ENCODE measurements at regions not wholly inside any gene's neighbourhood (a gene's known extent, or its start where the extent isn't known, plus 50 kb on each side); places are given as distances from the start of the nearest gene placed in this dataset.
A peak's percentile ranks its signal among the peaks of the same experiment; 100 is the strongest.
"Not testable (repeated sequence)": the region's sequence is repeated elsewhere in the genome, so short reads cannot be mapped to it uniquely, and the experiment has no call there.

DNA sequence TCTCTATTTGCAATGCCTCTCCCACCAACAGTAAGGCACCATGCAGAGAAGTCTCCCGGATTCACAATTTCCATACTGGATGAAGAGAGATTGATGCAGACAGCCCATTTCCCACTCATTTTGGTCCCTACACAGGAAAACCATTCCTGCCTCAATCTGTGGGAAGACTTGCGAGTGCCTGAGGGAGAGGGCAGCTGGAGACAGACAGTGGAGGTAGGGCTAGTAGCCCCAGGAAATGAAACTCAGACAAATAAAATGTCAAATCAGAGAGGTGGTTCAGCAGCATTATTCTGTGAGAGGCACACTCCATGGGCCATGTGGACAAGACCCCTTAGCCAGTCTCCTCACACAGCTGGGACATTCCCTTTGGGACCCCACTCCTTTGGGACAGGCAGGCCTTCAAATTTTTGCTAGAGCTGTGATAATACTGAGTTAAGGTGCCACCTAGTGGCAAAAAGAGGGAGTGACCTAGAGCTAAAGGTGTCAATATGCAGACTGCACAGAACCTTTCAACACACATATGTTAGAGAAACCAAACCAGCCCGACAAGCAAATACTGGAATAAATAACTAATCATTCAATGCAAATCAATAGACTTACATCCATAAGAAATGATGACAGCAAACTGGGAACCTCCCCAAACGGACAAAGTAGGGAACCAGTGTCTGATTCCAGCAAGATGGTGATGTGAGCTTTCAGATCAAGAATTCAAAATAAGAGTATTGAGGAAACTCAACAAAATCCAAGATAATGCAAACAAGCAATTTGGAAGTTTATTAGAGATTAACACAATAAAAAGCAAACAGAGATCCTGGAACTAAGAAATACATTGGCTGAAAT, 1865.3 kb upstream of the AGA start:
- DNase-seq (ENCODE audit: low spot score) = peak; percentile 10

DNA sequence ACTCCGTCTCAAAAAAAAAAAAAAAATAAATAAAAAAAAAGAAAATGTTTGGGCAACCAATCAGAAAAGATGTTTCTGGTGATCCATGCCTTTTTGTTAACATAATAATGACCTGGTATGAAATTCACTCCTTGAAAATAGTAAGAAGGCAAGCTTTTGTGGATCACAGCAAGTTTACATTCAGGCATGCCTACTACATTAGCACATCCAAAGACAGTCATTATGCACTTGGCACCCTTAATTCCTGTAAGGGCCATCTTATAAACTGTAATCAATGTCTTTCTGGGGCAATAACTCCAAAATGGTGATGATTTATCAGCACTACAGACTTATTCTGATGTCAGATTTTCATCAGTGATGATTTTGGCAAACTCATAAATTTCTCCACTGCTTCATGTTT, 1871.6 kb upstream of the AGA start:
- no peak for DNase-seq (ENCODE audit: low spot score)

DNA sequence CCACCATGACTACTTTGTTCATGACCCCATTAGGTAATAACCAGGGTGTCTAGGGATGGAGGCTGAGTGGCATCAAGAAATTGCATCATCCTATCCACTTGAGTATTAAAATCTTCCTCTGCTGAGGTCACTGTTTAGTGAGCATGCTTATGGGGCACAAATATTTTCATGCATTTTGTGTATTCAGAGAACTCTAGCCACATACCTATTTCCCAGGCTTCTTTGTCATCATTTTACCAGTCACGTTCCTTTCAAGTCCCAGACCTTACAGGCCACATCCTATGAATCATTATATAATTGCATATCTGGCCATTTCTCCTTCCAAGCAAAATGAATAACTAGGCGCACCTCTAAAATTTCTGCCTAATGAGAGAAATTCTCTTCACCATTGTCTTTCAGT, 1882.9 kb upstream of the AGA start:
- DNase-seq (ENCODE audit: low spot score) = no peak

DNA sequence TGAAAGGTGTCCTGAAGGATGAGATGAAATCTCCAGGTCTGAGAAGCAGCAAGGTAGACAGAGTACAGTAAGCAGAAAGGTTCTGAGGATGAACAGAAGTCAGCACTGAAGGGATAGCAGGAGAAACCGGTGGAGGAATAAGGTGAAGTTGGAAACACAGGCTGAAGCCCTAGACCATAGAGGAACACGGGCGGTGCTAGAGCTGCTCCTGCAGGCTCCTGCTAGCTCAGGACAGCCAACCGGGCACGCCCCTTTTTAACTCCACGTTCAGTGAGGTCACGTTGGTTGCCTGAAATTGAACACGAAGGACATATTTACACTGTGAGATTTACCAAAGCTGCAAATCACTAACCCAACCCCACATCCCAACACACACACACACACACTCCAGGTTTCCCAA, 1886.4 kb upstream of the AGA start:
- DNase-seq (ENCODE audit: low spot score) = no peak

DNA sequence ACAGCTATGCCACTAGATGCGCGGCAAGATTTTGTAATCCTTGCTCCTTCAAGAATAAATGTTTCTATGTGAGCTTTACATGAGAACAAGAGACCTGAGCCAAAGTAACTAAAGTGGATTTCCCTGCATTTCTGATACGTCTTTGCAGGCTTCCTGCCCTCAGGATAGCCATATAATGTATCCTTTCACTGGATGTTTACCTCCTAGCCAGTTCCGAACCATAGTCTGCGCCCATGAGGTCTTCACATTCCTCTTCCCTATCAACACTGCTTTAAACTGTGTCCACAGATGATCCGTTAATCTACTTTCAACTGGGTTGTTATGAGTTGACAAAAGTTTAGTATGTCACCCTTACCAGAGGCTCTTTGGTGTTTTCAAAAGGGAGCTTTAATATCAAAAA, 1889.1 kb upstream of the AGA start:
- DNase-seq (ENCODE audit: low spot score) = no peak

DNA sequence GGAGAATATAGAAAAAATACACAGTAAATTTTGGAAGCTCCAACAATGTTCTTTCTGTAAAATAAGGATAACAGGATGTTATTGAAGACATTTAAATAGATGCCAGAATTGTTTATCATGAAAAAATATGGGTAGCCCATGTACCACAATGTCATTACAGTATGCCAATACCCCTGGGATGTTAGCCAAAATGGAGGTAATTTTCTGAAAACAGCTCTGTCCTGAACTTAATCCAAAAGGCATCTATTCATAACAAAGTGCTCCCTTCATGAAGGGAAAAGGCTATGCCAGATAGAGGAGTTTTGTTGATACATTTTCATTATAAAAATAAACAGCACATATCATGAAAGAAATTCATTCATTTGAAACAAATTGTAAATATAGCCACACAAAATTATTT, 1902.6 kb upstream of the AGA start:
- DNase-seq (ENCODE audit: low spot score) = no peak

DNA sequence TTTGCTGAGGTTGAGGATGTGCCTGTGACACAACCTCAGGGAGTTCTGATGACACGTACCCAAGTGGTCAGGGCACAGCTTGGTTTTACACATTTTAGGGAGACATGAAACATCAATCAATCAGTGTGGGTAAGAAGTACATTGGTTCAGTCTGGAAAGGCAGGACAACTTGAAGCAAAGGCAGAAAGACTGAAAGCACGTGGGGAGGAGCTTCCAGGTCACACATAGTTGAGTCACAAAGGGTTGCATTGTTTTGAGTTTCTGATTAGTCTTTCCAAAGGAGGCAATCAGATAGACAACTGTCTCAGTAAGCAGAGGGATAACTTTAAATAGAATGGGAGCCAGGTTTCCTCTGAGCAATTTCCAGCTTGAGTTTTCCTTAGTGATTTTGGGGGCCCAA, 1910.0 kb upstream of the AGA start:
- no peak for DNase-seq (ENCODE audit: low spot score)

DNA sequence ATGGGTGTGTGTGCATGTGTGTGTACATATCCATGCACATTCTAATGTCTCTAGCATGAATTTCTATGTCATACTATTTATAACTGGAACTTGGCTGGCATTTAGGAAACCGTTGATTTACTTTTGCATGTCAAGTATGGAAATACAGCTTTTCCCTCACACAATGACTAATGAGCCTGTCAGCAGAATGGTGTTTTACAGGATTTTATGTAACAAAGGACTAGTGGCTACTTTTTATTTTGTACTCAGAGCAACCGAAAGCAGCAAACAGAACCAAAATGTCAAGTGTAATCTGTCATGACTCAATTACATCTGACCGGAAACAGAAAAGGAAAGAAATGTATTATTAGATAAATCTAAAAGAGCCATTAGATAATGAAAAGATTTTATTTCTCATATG, 1911.5 kb upstream of the AGA start:
- DNase-seq (ENCODE audit: low spot score) = no peak

DNA sequence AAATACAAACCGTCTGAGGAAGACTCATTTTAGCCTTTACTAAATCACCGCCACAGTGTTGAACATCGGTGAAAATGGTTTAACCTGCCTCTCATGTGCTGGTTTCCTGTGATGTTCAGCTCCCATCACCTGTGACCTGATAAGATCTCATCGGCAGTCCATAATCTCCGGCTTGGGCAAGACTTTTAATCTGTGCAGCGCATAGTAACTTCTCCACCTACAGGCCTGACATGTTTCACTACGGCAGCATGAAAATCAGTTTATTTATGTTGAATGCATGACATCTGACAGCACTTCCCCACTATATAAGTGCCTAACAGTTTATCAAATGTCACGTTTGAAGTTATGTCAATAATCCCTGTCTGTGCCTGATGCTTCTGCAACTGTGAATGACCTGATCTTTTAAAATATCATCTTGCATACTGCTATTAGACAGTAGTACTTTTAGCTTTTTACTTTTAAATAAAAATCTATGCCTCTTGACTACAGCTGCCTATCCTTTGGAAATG, 1919.8 kb upstream of the AGA start:
- DNase-seq (ENCODE audit: low spot score) = no peak

DNA sequence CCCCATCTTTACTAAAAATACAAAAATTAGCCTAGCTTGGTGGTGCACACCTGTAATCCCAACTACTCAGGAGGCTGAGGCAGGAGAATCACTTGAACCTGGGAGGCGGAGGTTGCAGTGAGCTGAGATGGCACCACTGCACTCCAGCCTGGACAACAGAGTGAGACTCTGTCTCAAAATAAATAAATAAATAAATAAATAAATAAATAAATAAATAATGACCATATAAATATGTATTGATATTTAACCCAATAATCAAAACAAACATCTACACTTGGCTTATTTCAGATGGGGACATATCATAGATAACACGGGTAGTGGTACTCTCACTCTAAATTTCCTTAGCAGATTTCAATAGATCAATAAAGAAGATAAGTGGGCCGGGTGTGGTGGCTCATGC, 1923.7 kb upstream of the AGA start:
- DNase-seq (ENCODE audit: low spot score) = not testable (repeated sequence)

DNA sequence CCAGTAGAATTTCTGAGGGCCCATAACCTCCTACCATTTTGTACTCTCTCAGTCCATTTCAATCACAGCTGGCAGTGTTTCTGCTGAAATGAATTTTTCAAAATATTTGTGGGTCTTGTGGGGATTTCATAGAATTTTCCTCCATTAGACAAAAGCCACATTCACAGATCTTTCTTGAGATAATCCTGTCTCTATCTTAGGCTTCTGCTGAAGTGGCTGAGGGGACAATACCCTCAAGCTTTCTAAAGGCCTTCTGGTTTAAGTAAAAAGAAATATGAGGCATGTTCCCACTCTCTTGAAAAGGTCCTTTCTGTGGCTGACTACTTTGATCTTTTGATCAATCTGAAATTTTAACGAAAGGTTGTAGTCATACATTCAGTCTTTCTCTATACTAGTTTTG, 1930.0 kb upstream of the AGA start:
- no peak for DNase-seq (ENCODE audit: low spot score)

DNA sequence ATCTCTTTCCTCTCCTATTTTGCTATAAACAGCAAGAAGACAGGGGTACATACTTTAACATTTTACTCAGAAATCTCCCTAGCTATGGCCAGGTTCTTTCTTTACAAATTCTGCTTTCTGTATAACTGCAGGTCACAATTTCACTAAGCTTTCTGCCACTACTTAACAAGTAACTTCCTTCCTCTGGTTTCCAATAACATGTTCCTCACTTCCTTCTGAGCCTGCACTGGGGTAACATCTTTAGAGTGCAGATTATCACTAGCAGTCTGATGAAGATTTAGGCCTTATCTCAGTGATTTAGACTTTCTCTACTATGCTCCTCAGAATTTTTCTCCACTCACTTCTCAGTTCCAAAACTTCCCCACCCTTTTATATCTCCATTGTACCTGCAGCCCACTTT, 1930.5 kb upstream of the AGA start:
- no peak for DNase-seq (ENCODE audit: low spot score)

DNA sequence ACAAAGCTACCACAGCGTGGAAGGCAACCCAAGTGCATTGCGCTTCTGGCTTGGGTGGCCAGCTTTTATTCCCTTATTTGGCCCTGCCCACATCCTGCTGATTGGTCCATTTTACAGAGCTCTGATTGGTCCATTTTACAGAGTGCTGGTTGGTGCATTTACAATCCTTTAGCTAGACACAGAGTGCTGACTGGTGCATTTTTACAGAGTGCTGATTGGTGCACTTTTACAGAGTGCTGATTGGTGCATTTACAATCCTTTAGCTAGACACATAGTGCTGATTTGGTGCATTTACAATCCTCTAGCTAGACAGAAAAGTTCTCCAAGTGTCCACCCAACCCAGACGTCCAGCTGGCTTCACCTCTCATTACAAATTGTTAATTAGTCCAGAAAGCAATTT, 1936.6 kb upstream of the AGA start:
- not testable (repeated sequence) for DNase-seq (ENCODE audit: low spot score)

DNA sequence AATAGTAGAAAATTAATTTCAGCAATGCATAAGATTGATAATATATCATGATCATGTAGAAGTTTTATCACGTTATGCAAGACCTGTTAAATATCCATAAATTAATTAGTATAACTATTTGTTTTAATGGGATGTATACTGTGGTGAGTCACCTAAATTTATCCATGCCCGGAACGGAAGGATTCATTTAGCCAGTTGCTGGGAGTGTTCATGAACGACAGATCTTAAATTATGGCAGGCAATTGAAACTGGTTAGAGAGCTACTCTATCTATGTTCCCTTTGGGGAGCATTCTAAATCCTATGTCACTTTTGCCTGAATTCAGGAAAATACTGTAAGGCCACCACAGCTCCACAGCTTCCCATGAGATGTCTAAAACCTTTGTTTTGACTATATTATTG, 1950.5 kb upstream of the AGA start:
- DNase-seq (ENCODE audit: low spot score) = no peak

DNA sequence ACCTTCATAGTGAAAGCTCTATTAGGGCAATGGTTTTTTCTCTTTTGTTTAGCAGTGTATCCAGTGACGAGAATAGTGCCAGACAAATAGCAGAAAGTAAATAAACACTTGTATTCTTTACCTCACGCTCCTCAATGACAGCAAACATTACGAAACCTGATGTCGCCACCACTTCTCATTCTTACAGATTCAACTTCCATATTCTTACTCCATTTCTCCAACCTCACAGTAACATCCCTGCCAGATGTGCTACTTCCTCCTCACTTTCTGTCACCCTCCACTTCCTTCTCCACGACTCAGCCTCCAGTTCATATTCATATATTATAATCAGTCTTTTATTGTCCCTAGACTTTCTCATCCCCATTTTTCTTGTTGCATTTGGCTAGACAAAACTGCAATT, 1956.2 kb upstream of the AGA start:
- DNase-seq (ENCODE audit: low spot score) = no peak

DNA sequence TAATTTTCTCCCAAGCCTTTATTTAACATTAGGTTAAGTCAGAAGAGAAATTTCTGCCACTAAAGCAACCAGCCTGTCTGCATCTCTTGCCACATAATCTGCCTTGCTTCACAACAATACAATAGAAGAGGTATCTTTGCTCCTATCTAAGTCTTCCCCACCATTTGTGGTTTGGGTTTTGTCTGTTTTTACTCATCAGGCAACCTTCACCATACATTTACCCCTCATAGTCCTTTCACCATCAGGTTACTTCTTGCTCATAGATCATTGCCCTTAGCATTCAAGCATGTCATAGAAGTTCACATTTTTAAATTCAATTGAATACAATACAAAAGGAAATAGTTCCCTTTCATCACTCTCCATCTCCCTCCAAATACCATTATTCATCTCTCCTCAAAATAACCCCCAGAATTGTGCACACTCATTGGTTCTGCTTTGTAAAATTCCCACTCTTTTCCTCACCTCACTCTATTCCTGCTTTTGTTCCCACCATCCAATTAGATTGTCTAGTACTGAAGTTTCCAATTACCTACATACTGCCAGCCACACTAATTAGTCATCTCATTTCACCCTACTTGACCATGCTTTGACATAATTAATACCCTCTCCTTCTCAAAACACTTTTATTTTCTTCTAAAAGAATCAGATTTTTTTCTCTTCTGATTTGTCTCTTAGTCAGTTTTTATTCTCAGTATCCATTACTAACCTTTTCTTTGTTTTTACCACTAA, 1957.0 kb upstream of the AGA start:
- no peak for DNase-seq (ENCODE audit: low spot score)

DNA sequence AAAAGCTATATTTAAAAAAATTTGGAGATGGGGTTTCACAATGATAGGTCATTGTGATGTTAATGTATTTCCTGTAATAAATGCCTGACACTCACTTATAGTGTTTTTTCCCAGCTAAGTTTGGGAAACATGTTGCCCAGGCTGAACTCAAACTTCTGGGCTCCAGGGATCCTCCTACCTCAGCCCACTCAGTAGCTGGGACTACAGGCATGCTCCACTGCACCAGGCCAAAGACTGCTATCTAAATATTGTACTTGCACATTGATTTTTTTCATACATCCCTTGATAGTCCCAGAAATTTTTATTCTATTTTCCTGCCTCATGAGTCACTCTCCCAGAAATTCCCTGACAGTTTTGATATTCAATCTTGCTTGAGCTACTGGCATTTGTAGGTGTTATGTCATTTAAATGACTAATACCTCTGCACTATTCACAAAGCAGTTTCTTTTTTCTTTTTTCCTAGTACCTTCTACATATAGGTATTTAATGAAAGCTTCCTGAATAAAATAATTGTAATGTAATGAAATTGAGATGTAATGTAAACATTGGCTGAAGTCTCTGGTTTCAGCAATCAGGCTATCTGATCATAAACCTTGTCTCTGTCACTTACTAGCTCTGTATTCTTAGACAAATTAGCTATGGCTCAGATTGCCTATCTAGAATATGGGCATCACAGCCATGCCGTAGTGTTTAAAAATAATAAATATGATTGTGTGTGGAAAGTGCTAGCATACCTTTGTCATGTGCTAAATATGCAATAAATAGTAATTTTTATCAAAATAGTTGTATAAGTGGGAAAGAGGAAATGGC, 1973.0 kb upstream of the AGA start:
- no peak for DNase-seq (ENCODE audit: low spot score)

DNA sequence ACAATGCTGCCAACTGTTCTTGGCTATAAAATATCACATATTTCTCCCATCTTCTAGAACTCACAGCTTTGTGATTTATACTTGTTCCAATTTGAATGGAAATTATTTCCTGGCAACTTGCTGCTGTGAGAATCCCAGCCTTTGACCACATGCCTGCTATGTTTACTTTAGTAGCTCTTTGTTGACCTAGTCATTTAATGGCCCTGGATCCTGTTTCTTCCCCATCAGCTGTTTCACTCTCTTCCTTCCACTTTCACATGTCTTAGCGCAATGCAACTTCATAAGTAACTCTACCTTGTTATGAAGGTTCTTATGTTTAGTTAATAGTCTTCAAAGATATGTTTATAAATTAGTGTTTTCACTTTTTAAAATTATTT, 1973.6 kb upstream of the AGA start:
- DNase-seq (ENCODE audit: low spot score) = no peak

DNA sequence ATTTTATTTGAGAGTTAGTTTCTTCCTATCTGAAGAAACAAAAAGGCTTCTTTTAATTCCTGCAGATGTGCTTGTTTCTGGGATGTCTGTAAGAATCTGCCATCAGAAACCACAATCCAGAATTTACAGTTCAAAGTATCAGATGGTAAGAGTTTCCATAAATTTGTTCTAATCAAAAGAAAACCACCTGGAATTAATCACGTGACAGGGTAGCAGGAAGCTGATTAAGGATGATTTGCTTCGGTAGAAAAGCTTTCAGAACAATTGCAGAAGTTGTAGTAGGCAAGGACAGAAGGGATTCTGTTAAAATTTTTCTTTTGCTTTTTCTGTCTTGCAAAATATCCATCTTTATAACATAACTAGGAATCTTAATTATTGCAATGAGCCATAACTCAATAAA, 1975.1 kb upstream of the AGA start:
- no peak for DNase-seq (ENCODE audit: low spot score)

DNA sequence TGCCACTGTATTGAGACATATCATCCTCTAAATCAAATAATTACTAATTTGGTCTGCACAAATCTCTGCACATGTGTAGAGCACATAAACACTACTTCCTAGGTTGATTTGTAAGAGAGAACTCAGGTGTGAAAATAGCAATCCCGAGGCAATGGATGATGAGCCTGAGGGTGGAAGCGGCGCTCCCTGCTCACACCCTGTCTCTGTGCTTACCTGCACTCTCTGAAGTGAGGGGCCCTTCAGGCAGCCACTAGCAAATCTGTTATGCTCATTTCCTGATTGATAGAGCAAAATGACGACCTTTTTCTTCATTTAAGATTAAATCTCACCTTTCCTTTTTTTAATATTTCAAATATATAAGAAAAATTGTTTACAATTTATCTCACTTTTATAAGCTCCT, 1995.7 kb upstream of the AGA start:
- no peak for DNase-seq (ENCODE audit: low spot score)

DNA sequence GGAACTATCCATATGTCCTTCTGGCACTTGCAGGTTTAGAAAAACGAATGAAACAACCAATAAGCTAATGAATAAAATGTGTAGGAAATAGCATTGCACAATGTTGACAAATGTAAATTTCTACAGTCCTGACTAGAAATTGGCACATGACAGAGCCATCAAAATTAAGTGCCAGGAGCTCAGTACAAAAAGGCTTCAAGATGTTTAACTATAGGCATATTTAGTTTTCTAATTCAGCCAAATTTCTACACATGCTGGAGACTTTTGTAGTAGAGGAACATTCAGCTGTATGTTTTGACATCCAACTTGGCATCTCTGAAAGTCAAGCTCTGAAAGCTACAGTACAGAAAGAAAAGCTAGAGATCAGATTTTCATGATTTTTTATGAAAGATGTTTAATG, 1999.4 kb upstream of the AGA start:
- DNase-seq (ENCODE audit: low spot score) = no peak

DNA sequence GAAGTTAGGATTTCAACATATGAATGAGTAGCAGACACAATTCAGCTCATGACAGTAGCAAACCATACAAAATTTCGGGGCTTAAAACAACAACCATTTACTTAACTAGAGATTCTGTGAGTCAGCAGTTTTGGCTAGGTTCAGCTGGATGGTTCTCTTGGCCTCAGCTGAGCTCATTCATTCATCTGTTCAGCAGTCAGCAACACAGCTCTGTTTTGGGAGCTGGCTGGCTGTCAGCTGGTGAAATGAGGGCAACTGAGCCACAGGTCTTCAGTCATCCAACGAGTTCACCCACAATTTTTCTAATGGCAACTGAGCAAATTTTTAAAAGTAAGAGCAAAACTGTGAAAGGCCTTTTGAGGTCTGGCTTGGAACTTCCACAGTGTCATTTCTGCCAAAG, 2005.1 kb upstream of the AGA start:
- no peak for DNase-seq (ENCODE audit: low spot score)

Measured in AG08395 (cell line).